ENCODE measurements at regions not wholly inside any gene's neighbourhood (a gene's known extent, or its start where the extent isn't known, plus 50 kb on each side); places are given as distances from the start of the nearest gene placed in this dataset.

DNA sequence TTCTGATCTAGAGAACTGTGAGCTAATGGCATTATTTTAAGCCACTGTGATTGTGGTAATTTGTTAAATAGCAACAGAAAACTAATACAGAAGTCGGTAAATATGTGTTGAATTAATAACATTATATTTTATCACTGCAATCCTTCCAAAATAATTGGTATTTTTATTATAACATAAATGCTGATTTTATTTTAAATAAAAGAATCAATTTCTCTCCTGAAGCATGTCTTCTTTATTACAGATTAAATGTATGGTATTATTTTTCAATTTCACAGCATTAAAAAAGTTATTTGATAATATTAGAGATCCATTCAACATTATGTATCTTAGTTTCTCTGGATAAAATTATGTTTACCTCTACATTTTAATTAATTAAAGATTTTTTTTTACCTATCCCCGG, 165.5 kb upstream of the EDIL3 start:
- Histone ChIP-seq H3K9me2 (replicated peaks; ENCODE audit: insufficient read depth) (no peaks in the 10 kb centered on the region), H3K4me3 (no peak overlapping the region), H4K20me1 (ENCODE audit: insufficient read depth, poor library complexity, severe bottlenecking) (no peaks in the 10 kb centered on the region), H3K79me2 (no peaks in the 10 kb centered on the region), H3K36me3 (replicated peaks; ENCODE audit: insufficient read depth, low read depth) (no peaks in the 10 kb centered on the region), H2AFZ (no peak overlapping the region), H3K4me1 (ENCODE audit: insufficient read depth) (no peaks in the 10 kb centered on the region), H3K27me3 (no peaks in the 10 kb centered on the region), H3K4me2 (no peak overlapping the region), H3K9me3 (ENCODE audit: low read depth) (no peaks in the 10 kb centered on the region), H3K27ac (no peak overlapping the region)
- WGBS (ENCODE audit: low lambda C conversion rate, missing lambda C conversion rate), result 96% methylated on average over 2 of the region's 2 CpGs
- TF ChIP-seq, protein P1, sequence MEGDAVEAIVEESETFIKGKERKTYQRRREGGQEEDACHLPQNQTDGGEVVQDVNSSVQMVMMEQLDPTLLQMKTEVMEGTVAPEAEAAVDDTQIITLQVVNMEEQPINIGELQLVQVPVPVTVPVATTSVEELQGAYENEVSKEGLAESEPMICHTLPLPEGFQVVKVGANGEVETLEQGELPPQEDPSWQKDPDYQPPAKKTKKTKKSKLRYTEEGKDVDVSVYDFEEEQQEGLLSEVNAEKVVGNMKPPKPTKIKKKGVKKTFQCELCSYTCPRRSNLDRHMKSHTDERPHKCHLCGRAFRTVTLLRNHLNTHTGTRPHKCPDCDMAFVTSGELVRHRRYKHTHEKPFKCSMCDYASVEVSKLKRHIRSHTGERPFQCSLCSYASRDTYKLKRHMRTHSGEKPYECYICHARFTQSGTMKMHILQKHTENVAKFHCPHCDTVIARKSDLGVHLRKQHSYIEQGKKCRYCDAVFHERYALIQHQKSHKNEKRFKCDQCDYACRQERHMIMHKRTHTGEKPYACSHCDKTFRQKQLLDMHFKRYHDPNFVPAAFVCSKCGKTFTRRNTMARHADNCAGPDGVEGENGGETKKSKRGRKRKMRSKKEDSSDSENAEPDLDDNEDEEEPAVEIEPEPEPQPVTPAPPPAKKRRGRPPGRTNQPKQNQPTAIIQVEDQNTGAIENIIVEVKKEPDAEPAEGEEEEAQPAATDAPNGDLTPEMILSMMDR (IDR thresholded peaks at IDR 0.05; ENCODE audit: poor library complexity), result no peak
- no peak for TF ChIP-seq EZH2 (IDR thresholded peaks at IDR 0.05; ENCODE audit: borderline replicate concordance)
- TF ChIP-seq EZH2phosphoT487 (IDR thresholded peaks at IDR 0.05; ENCODE audit: low read depth, severe bottlenecking, unreplicated experiment), result no peak
- no peak for DNase-seq (ENCODE audit: low spot score)

DNA sequence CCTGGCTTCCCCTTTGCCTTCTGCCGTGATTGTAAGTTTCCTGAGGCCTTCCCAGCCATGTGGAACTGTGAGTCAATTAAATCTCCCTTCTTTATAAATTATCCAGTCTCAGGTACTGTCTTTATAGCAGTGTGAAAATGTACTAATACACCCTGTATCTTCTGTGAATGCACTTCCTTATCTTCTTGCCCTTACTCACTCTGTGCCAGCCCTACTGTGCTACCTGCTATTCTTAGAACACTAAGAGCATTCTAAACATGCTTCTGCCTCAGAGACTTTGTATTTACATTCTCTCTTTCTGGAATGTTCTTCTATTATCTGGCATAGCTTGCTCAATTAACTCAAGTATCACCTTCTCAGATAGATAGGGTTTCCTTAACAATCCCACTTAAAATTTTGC, 164.4 kb upstream of the EDIL3 start:
- no peaks in the 10 kb centered on the region for H3K27me3 ChIP-seq
- no peak for DNase-seq (ENCODE audit: low spot score)
- H2AFZ ChIP-seq, result no peak overlapping the region
- H3K4me1 ChIP-seq (ENCODE audit: insufficient read depth), result no peaks in the 10 kb centered on the region
- WGBS (ENCODE audit: low lambda C conversion rate, missing lambda C conversion rate), result 71% methylated on average over 1 of the region's 1 CpG
- H3K9me3 ChIP-seq (ENCODE audit: low read depth), result no peaks in the 10 kb centered on the region
- no peak overlapping the region for H3K4me2 ChIP-seq
- no peaks in the 10 kb centered on the region for H3K9me2 ChIP-seq (replicated peaks; ENCODE audit: insufficient read depth)
- TF ChIP-seq, protein P1 (IDR thresholded peaks at IDR 0.05; ENCODE audit: poor library complexity), result no peak
- no peak for TF ChIP-seq EZH2phosphoT487 (IDR thresholded peaks at IDR 0.05; ENCODE audit: low read depth, severe bottlenecking, unreplicated experiment)
- TF ChIP-seq EZH2 (IDR thresholded peaks at IDR 0.05; ENCODE audit: borderline replicate concordance), result no peak
- H4K20me1 ChIP-seq (ENCODE audit: insufficient read depth, poor library complexity, severe bottlenecking), result no peaks in the 10 kb centered on the region
- no peak overlapping the region for H3K4me3 ChIP-seq
- no peaks in the 10 kb centered on the region for H3K79me2 ChIP-seq
- no peaks in the 10 kb centered on the region for H3K36me3 ChIP-seq (replicated peaks; ENCODE audit: insufficient read depth, low read depth)
- H3K27ac ChIP-seq, result no peak overlapping the region

DNA sequence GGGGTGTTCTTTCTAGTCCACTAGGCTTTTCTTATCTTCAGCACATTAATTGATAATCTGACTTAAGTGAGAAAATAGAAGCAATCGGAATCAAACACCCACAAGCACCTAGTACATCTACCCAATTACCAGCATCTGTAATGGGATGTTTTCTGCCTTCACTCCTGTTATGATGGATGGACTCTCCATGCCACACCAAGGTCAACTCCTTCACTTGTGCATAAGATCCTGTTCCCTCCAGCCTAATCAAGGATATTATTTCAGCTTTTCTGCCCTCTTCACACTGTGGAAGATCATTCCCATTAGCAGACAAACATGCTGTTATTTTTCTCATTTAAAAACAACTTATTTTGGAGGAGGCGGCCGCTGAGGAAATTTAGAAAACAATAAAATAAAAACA, 162.0 kb upstream of the EDIL3 start:
- Histone ChIP-seq H4K20me1 (ENCODE audit: insufficient read depth, poor library complexity, severe bottlenecking) (no peaks in the 10 kb centered on the region), H3K9me3 (ENCODE audit: low read depth) (no peaks in the 10 kb centered on the region), H3K4me2 (no peak overlapping the region), H3K27ac (no peak overlapping the region), H3K36me3 (replicated peaks; ENCODE audit: insufficient read depth, low read depth) (no peaks in the 10 kb centered on the region), H2AFZ (no peak overlapping the region), H3K27me3 (no peaks in the 10 kb centered on the region), H3K4me3 (no peak overlapping the region), H3K79me2 (no peaks in the 10 kb centered on the region), H3K4me1 (ENCODE audit: insufficient read depth) (no peaks in the 10 kb centered on the region), H3K9me2 (replicated peaks; ENCODE audit: insufficient read depth) (no peaks in the 10 kb centered on the region)
- no peak for DNase-seq (ENCODE audit: low spot score)
- WGBS (ENCODE audit: low lambda C conversion rate, missing lambda C conversion rate), result 92% methylated on average over 3 of the region's 3 CpGs
- no peak for TF ChIP-seq EZH2phosphoT487 (IDR thresholded peaks at IDR 0.05; ENCODE audit: low read depth, severe bottlenecking, unreplicated experiment)
- TF ChIP-seq, protein P1 (IDR thresholded peaks at IDR 0.05; ENCODE audit: poor library complexity), result no peak
- TF ChIP-seq EZH2 (IDR thresholded peaks at IDR 0.05; ENCODE audit: borderline replicate concordance), result no peak

DNA sequence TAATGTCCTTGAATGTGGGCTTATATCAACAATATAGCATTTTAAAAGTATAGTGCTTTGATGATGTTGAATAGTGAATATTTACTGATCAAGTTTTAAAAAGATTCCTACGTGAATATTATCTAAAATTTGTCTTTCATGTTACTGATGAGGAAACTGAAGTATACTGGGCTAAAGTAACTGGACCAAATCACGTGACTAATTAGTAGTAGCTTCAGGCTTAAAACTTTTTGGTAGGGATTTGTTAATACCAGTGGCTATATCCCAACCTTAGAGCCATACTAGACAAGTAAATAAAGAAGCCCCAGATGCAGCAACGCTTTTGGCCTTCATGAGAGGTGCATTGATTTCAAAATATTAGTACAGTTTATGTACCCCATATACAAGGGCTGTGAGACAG, 152.1 kb upstream of the EDIL3 start:
- Histone ChIP-seq H3K9me3 (ENCODE audit: low read depth) (no peaks in the 10 kb centered on the region), H3K9me2 (replicated peaks; ENCODE audit: insufficient read depth) (no peaks in the 10 kb centered on the region), H3K36me3 (replicated peaks; ENCODE audit: insufficient read depth, low read depth) (no peaks in the 10 kb centered on the region), H3K27ac (no peak overlapping the region), H3K79me2 (no peaks in the 10 kb centered on the region), H4K20me1 (ENCODE audit: insufficient read depth, poor library complexity, severe bottlenecking) (no peaks in the 10 kb centered on the region), H2AFZ (no peak overlapping the region), H3K27me3 (no peaks in the 10 kb centered on the region), H3K4me2 (no peak overlapping the region), H3K4me3 (no peak overlapping the region), H3K4me1 (ENCODE audit: insufficient read depth) (no peaks in the 10 kb centered on the region)
- TF ChIP-seq EZH2phosphoT487 (IDR thresholded peaks at IDR 0.05; ENCODE audit: low read depth, severe bottlenecking, unreplicated experiment), result no peak
- TF ChIP-seq, protein P1 (IDR thresholded peaks at IDR 0.05; ENCODE audit: poor library complexity), result no peak
- no peak for DNase-seq (ENCODE audit: low spot score)
- 80% methylated on average over 3 of the region's 3 CpGs for WGBS (ENCODE audit: low lambda C conversion rate, missing lambda C conversion rate)

Measured in hepatocyte (in vitro differentiated cells).